Brain microvascular endothelial cell (primary cell): ENCODE measurements at regions not wholly inside any gene's neighbourhood (a gene's known extent, or its start where the extent isn't known, plus 50 kb on each side); places are given as distances from the start of the nearest gene placed in this dataset.

Experiments
- DNase-seq: peaks from one replicate; pipeline ENCODE4 v3.0.0-alpha.2; 2020
- H3K27ac ChIP-seq: fragments of 250-450 bp; sonication (Bioruptor Pico); 2 replicates; pipeline ENCODE4 v1.5.1; 2020; ENCODE audit warnings: mild to moderate bottlenecking, moderate library complexity
- H3K27me3 ChIP-seq: fragments of 250-450 bp; sonication (Bioruptor Pico); replicated peaks from 2 replicates; pipeline ENCODE4 v1.5.1; 2020; ENCODE audit warnings: mild to moderate bottlenecking
- H3K36me3 ChIP-seq: fragments of 250-450 bp; sonication (Bioruptor Pico); replicated peaks from 2 replicates; pipeline ENCODE4 v1.5.1; 2020; ENCODE audit warnings: mild to moderate bottlenecking
- H3K4me3 ChIP-seq: 2 replicates; pipeline ENCODE4 v1.5.1; 2011; ENCODE audit warnings: low read depth, mild to moderate bottlenecking, control low read depth, low read length, moderate library complexity
- CTCF ChIP-seq: IDR thresholded peaks from 2 replicates; pipeline ENCODE4 v1.5.1; 2011; ENCODE audit warnings: low read depth, mild to moderate bottlenecking, moderate library complexity, low read length, control low read depth, inconsistent platforms; ENCODE audit errors: missing control alignments
- in situ Hi-C: cut with HindIII; loops from 2 replicates; pipeline ENCODE4 v1.10.0; 2017; ENCODE audit warnings: low sequenced_read_pairs, low pct_ligation_motif_present

DNA sequence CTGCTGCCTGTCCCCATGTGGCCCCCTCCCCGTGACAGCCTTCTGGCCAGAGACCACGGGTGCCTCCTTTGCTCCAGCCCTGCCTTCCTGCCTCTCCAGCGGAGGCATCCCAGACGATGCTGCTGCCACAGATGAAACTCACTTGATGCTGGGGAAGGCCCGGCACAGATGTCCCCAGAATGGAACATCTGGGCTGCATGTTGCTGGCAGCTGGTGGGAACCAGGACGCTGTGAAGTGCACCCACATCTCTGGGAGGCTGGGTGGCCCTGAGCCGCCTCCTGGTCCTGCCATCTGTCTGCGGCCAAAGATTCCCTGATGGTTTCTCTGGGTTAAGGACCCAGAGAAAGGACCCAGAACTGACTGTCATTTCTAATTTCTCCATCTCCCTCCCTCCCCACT lies 51.9 kb upstream of the PTPRS start:
- no peaks in the 10 kb centered on the region for H3K36me3 ChIP-seq
- TF ChIP-seq CTCF, result no peak
- peaks cover 38% of the 10 kb centered on the region for H3K27me3 ChIP-seq
- H3K27ac ChIP-seq, result no peak overlapping the region
- H3K4me3 ChIP-seq, result no peak overlapping the region
- no peak for DNase-seq
- in situ Hi-C loops, result no loop called here

DNA sequence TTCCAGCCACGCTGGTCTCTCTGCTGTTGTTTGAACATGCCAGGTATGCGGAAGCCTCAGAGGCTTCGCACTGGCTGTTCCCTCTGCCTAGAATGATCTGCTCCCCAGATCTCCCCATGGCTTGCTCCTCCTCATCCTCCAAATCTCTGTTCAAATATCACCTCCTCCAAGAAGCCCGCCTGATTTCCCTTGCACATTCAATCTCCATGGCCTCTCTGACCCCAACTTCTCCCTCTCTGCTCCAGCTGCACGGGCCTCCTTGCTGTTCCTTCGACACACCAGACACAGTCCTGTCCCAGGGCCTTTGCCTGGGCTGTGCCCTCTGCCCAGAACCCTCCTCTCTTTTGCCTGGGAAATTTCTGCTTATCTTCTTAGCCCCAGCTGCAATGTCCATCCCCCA lies 52.5 kb upstream of the PTPRS start:
- H3K27me3 ChIP-seq, result peaks cover 44% of the 10 kb centered on the region
- no peaks in the 10 kb centered on the region for H3K36me3 ChIP-seq
- no peak overlapping the region for H3K27ac ChIP-seq
- no peak for TF ChIP-seq CTCF
- no peak for DNase-seq
- H3K4me3 ChIP-seq, result no peak overlapping the region
- in situ Hi-C loops, result no loop called here

GRCh38 chr19:5394551-5395505 lies 54.2 kb upstream of the PTPRS start:
- TF ChIP-seq CTCF, result no peak
- in situ Hi-C loops, result no loop called here
- DNase-seq, result no peak
- Histone ChIP-seq H3K27ac (no peak overlapping the region), H3K36me3 (no peaks in the 10 kb centered on the region), H3K27me3 (peaks cover 45% of the 10 kb centered on the region), H3K4me3 (no peak overlapping the region)

- Histone ChIP-seq H3K27me3 (peaks cover 45% of the 10 kb centered on the region), H3K27ac (no peak overlapping the region), H3K36me3 (no peaks in the 10 kb centered on the region), H3K4me3 (no peak overlapping the region)
- in situ Hi-C loops, result no loop called here
- peak; percentile 24 for DNase-seq
- no peak for TF ChIP-seq CTCF
Measured at GRCh38 chr19:5395556-5395955, 54.9 kb upstream of the PTPRS start.

- Histone ChIP-seq H3K36me3 (no peaks in the 10 kb centered on the region), H3K27me3 (peaks cover 43% of the 10 kb centered on the region)
Measured at GRCh38 chr19:5396096-5396939, 55.7 kb upstream of the PTPRS start.

More at GRCh38 chr19:5396096-5396939, 55.7 kb upstream of the PTPRS start:
- DNase-seq, result no peak
- H3K4me3 ChIP-seq, result no peak overlapping the region
- no peak overlapping the region for H3K27ac ChIP-seq
- in situ Hi-C loops, result no loop called here
- TF ChIP-seq CTCF, result no peak
